GM19467 (cell line): ENCODE measurements at regions not wholly inside any gene's neighbourhood (a gene's known extent, or its start where the extent isn't known, plus 50 kb on each side); places are given as distances from the start of the nearest gene placed in this dataset.
"Not testable (repeated sequence)": the region's sequence is repeated elsewhere in the genome, so short reads cannot be mapped to it uniquely, and the experiment has no call there.

Experiments
- ATAC-seq: cut with Tn5 transposase; IDR thresholded peaks from one replicate; pipeline ENCODE4 v1.9.1; 2021; ENCODE audit warnings: mild to moderate bottlenecking, moderate library complexity; ENCODE audit not compliant: unreplicated experiment

- no peak for ATAC-seq
Observed at GRCh38 chr10:26952094-26952493, 91.3 kb upstream of the ABI1 start.

- ATAC-seq, result no peak
Observed at GRCh38 chr10:26951650-26952049, 90.9 kb upstream of the ABI1 start.

GRCh38 chr10:26950934-26951333 lies 90.2 kb upstream of the ABI1 start:
- ATAC-seq, result peak; percentile 50

- ATAC-seq, result no peak
Observed at GRCh38 chr10:26946102-26946811, 85.5 kb upstream of the ABI1 start.

- no peak for ATAC-seq
Observed at GRCh38 chr10:26944261-26944882, 83.6 kb upstream of the ABI1 start.

- no peak for ATAC-seq
Observed at GRCh38 chr10:26939962-26940354, 79.2 kb upstream of the ABI1 start.

- no peak for ATAC-seq
Observed at GRCh38 chr10:26939290-26939961, 78.7 kb upstream of the ABI1 start.

GRCh38 chr10:26938578-26938977 lies 77.8 kb upstream of the ABI1 start:
- no peak for ATAC-seq

GRCh38 chr10:26937371-26937770 lies 76.6 kb upstream of the ABI1 start:
- no peak for ATAC-seq

GRCh38 chr10:26934190-26934589 lies 73.4 kb upstream of the ABI1 start:
- not testable (repeated sequence) for ATAC-seq

GRCh38 chr10:26932576-26932975 lies 71.8 kb upstream of the ABI1 start:
- no peak for ATAC-seq

- ATAC-seq, result no peak
Observed at GRCh38 chr10:26931223-26931622, 70.5 kb upstream of the ABI1 start.

- not testable (repeated sequence) for ATAC-seq
Observed at GRCh38 chr10:26922824-26923223, 62.1 kb upstream of the ABI1 start.

GRCh38 chr10:26919156-26919860 lies 58.5 kb upstream of the ABI1 start:
- ATAC-seq, result not testable (repeated sequence)

GRCh38 chr10:26914898-26915297 lies 54.1 kb upstream of the ABI1 start:
- ATAC-seq, result no peak

- peak; percentile 63 for ATAC-seq
Observed at GRCh38 chr10:26911811-26912461, 51.2 kb upstream of the ABI1 start.
